Motor neuron (in vitro differentiated cells): ENCODE measurements at regions not wholly inside any gene's neighbourhood (a gene's known extent, or its start where the extent isn't known, plus 50 kb on each side); places are given as distances from the start of the nearest gene placed in this dataset.

Source experiments
- ATAC-seq, 8 experiments: fragments of 200-7000 bp; cut with Tn5 transposase; replicated peaks in 6 of 8; 2 replicates each; pipeline ENCODE4 v1.8.0; 2021; ENCODE audit warnings: mild to moderate bottlenecking in 8 of 8, moderate library complexity in 8 of 8
- H3K27ac ChIP-seq, 2 donors: fragments of 250-450 bp; sonication (Bioruptor Pico); 2 replicates each; pipeline ENCODE4 v1.9.0; 2021; ENCODE audit warnings: antibody characterized with exemption in 2 of 2, mild to moderate bottlenecking in 2 of 2, moderate library complexity in 1 of 2
- H3K4me1 ChIP-seq, 2 donors: fragments of 250-450 bp; sonication (Bioruptor Pico); replicated peaks in 1 of 2; 2 replicates each; pipeline ENCODE4 v1.6.1; 2021; ENCODE audit warnings: antibody characterized with exemption in 2 of 2, mild to moderate bottlenecking in 2 of 2, moderate library complexity in 1 of 2
- H3K4me3 ChIP-seq, 5 donors: fragments of 250-450 bp; sonication (Bioruptor Pico); 2 replicates each; pipeline ENCODE4 v1.9.0; 2021; ENCODE audit warnings: antibody characterized with exemption in 5 of 5, mild to moderate bottlenecking in 5 of 5, moderate library complexity in 4 of 5
- WGBS, 10 experiments: fragments of 450-650 bp; shearing (Covaris generic); methylation state at CpG; one replicate each; pipeline ENCODE4 v1.0.0; 2022; 5-methylcytosine and 5-hydroxymethylcytosine counted together
- in situ Hi-C, 9 experiments: fragments of 400-800 bp; cut with MboI; loops; one replicate each; pipeline ENCODE4 v1.15.0; 2021; ENCODE audit warnings: low sequenced_read_pairs in 9 of 9, low pct_unique_long_range_greater_than_20kb in 2 of 9; ENCODE audit not compliant: unreplicated experiment in 9 of 9

DNA sequence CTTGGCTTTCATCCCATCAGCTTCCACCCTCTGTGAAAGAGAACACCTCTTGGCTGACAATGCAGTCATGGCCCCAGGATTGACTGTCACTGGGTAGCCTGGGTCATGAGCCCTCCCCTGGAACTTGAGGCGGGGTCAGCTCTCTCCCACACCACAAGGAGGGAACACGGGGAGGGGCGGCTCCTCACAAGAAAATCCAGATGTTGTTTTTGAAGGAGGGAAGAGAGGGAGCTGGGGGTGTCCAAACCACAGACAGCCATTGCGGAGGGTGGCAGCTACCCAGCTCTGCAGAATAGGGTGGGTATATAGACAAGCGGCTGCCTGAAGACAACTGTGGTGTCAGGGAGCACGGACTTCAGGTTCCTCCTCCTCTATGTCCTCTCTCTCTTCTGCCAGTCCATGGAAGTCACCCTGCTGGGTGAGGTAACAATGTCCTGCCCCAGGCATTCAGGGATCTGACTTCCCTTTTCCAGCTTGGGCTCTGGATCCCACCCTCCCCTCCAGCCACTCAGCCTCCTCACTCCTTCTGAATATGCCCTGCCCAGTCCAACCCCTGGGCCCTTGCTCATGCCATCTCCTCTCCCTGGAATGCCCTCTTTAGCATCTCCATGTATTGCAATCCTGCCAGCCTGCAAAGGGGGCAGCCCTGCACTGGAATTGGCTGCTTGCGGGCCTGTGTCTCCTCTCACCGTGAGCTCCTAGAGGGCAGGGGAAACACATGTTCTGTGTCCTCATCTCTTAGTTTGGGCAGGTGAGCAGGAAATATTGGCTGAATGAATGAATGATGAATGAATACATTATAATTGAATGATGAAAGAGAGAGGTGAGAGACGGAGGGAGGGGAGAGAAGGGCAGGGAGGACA is 60.9 kb upstream of the RUNX3 start:
- no peak overlapping the region for H3K27ac ChIP-seq
- 33 to 100% (median 57%) methylated on average over 1 to 4 of the region's 9 CpGs; no CpG with 5 or more reads in 4 of the 10 experiments for WGBS, 10 experiments
- peak in 3 of 8 experiments; percentile 51 to 65 (median 61) for ATAC-seq
- H3K4me3 ChIP-seq: no peak overlapping the region
- in situ Hi-C loops: no loop called here
- peaks cover 0 to 15% of the 10 kb centered on the region in 2 donors for H3K4me1 ChIP-seq

DNA sequence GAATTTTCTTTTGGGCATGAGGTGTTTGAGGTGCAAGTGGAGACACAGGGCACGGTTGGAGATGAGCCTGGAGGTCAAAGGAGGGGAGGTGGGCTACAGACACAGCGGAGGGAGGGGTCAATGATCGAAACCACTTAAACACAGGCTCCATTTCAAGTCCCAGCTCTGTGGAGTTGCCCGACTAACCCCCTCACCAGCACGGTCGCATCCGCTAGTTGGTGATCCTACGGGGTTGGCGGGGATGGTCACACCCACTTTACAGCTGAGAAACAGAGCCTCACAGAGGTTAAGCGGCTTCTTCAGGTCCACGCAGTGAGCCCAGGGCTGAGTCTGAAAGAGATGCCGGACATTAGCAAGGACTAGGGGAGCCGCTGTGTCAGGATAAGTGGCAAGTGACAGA is 60.1 kb upstream of the RUNX3 start:
- H3K4me1 ChIP-seq: peaks cover 0 to 7% of the 10 kb centered on the region in 2 donors
- no peak for ATAC-seq
- in situ Hi-C loops: no loop called here
- H3K27ac ChIP-seq: no peak overlapping the region
- WGBS, 10 experiments: 60 to 93% (median 78%) methylated on average over 3 to 10 of the region's 13 CpGs; no CpG with 5 or more reads in 4 of the 10 experiments
- no peak overlapping the region for H3K4me3 ChIP-seq

GRCh38 chr1:24989082-24989481 is 59.0 kb upstream of the RUNX3 start:
- in situ Hi-C loops: no loop called here
- no peak for ATAC-seq
- Histone ChIP-seq H3K27ac (no peak overlapping the region), H3K4me1 (no peaks in the 10 kb centered on the region), H3K4me3 (no peak overlapping the region)
- WGBS, 10 experiments: 33 to 100% (median 57%) methylated on average over 1 to 2 of the region's 2 CpGs; no CpG with 5 or more reads in 2 of the 10 experiments

GRCh38 chr1:24988558-24988912 is 58.5 kb upstream of the RUNX3 start:
- no peak for ATAC-seq
- H3K4me1 ChIP-seq: no peaks in the 10 kb centered on the region
- H3K27ac ChIP-seq: no peak overlapping the region
- in situ Hi-C loops: no loop called here
- H3K4me3 ChIP-seq: no peak overlapping the region
- WGBS, 10 experiments: 33 to 94% (median 75%) methylated on average over 1 to 6 of the region's 6 CpGs; no CpG with 5 or more reads in 3 of the 10 experiments

GRCh38 chr1:24987875-24988557 is 57.9 kb upstream of the RUNX3 start:
- no peak overlapping the region for H3K27ac ChIP-seq
- peak in 2 of 8 experiments; percentile 22 to 49 for ATAC-seq
- in situ Hi-C loops: no loop called here
- H3K4me1 ChIP-seq: no peaks in the 10 kb centered on the region
- H3K4me3 ChIP-seq: no peak overlapping the region
- 17 to 90% (median 76%) methylated on average over 1 to 5 of the region's 5 CpGs; no CpG with 5 or more reads in 1 of the 10 experiments for WGBS, 10 experiments

DNA sequence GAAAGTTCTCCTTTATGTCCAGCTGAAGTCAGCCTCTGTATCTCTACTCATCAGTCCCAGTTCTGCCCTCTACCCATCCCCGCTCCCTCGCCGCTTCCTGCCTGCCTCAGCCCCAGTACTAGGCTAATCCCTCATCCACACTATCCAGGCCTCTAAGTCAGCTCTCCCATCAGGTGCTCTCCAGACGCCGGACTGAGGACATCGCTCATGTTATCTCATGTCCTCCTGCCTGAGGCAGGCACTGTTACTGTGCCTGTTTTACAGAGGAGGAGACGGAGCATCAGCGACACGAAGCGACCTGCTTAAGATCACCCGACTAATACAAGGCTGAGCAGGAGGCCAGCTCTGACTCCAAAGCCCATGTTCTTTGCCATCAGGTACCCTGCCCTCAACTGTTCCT is 57.3 kb upstream of the RUNX3 start:
- Histone ChIP-seq H3K4me1 (no peaks in the 10 kb centered on the region), H3K27ac (no peak overlapping the region), H3K4me3 (no peak overlapping the region)
- ATAC-seq: no peak
- 49 to 95% (median 92%) methylated on average over 3 to 11 of the region's 11 CpGs; no CpG with 5 or more reads in 2 of the 10 experiments for WGBS, 10 experiments
- in situ Hi-C loops: no loop called here

DNA sequence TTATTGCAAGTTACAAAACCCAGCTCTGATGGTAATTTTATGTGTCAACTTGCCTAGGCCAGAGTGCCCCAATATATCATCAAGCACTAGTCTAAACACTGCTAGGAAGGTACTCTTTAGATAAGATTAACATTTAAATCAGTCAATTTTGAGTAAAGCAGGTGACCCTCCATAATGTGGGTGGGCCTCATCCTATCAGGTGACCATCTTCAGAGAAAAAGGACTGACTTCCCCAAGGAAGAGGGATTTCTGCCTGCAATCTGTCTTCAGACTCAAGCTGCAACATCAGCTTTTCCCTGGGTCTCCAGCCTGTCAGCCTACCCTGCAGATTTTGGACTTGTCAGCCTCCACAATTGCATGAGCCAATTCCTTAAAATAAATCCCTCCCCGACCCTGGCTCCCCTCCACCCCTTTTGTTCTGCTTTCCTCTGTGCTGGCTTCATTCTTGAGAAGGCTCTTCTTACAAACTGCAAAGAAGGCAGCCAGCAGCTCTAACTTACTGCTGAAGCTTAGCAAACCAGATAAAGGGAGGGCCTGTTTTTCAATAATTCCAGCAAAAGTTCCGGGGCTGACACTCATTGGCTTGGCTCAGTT is 56.4 kb upstream of the RUNX3 start:
- Histone ChIP-seq H3K27ac (no peak overlapping the region), H3K4me1 (no peaks in the 10 kb centered on the region), H3K4me3 (no peak overlapping the region)
- no peak for ATAC-seq
- in situ Hi-C loops: no loop called here
- WGBS, 10 experiments: 0 to 100% (median 20%) methylated on average over 1 to 2 of the region's 2 CpGs; no CpG with 5 or more reads in 2 of the 10 experiments

DNA sequence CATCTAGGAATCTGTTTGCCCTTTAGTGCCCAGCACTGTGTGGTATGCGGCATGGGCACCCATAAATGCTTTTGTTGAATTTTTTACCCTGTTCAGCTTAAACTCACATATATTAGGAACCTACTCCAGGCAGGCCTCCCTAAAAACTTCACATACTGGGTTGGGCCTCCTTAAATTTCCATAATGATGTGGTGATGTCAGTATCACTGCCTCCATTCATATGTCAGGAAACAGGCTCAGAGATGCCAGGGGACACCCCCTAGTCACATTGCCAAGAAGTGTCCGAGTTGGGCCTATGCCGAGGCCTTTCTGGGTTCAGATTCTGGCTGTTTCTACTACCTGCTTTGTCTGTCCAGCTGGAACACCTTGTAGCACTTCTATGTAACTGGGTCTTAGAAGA is 55.7 kb upstream of the RUNX3 start:
- 83 to 100% (median 95%) methylated on average over 1 to 3 of the region's 3 CpGs; no CpG with 5 or more reads in 5 of the 10 experiments for whole genome bisulfite sequencing, 10 experiments

DNA sequence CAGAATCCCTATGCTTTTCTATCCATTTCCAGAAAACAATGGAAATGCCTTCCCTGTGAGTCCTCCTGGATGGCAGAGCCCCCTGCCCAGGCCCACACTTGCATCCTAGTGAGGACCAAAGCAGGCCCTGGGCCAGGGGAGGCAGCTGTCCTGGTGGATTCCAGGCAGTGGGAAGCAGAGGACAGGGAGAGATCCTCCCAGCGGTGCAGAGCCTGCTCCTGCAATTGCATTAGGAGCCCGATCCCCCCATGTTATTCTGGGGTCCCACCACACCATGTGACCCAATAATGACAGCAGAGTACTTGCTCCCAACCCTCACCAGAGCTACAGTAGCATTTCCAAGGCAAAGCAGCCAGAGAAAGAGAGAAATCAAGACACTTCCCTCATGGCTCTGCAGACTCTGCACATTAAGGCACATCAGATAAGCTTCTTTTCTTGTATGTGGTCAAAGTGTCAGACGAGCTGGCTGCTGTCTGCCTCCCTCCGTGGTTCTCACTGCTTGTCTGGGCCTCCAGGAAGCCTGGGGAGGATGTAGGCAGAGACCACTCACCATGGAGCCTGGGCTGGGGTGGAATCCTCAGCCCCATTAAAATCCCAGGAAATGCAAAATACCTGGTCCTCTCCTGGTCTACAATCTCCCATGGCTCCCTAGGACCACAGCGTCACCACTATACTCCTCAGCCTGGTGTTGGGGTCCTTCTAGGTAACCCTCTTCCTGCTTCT is 54.9 kb upstream of the RUNX3 start:
- in situ Hi-C loops: no loop called here
- H3K4me1 ChIP-seq: no peaks in the 10 kb centered on the region
- H3K4me3 ChIP-seq: no peak overlapping the region
- 21 to 92% (median 84%) methylated on average over 1 to 5 of the region's 5 CpGs; no CpG with 5 or more reads in 4 of the 10 experiments for WGBS, 10 experiments
- ATAC-seq: no peak
- no peak overlapping the region for H3K27ac ChIP-seq

More for the DNA sequence above, 55.7 kb upstream of the RUNX3 start:
- peak in 2 of 8 experiments; percentile 55 to 79 for ATAC-seq
- Histone ChIP-seq H3K4me3 (no peak overlapping the region), H3K27ac (no peak overlapping the region), H3K4me1 (no peaks in the 10 kb centered on the region)
- in situ Hi-C loops: no loop called here

DNA sequence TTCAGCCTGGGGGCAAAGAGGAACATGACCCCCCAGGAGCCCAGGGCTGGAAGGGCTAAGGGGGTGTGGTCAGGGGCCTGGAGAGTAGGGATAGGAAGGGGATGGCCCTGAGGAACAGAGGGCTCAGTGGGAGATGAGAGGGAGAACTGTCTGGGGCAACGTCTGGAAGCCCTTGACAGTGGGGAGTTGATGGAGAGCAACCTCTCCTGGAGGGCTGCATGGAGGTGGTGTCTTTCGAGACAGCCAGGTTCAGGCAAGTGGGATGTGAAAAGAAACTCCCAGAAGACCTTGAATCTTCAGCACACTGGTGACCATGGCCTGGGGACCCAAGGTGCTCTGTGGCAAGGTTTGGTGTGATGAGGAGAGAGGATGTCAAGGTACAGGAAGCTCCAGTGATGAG is 54.2 kb upstream of the RUNX3 start:
- ATAC-seq: no peak
- no peak overlapping the region for H3K27ac ChIP-seq
- H3K4me1 ChIP-seq: no peaks in the 10 kb centered on the region
- 0 to 100% (median 50%) methylated on average over 1 to 2 of the region's 2 CpGs; no CpG with 5 or more reads in 5 of the 10 experiments for WGBS, 10 experiments
- no peak overlapping the region for H3K4me3 ChIP-seq
- in situ Hi-C loops: no loop called here

GRCh38 chr1:24983006-24983680 is 53.1 kb upstream of the RUNX3 start:
- no peak for ATAC-seq
- in situ Hi-C loops: no loop called here
- no peak overlapping the region for H3K27ac ChIP-seq
- H3K4me3 ChIP-seq: no peak overlapping the region
- 57 to 80% (median 72%) methylated on average over 3 to 12 of the region's 12 CpGs; no CpG with 5 or more reads in 4 of the 10 experiments for WGBS, 10 experiments
- H3K4me1 ChIP-seq: no peaks in the 10 kb centered on the region

DNA sequence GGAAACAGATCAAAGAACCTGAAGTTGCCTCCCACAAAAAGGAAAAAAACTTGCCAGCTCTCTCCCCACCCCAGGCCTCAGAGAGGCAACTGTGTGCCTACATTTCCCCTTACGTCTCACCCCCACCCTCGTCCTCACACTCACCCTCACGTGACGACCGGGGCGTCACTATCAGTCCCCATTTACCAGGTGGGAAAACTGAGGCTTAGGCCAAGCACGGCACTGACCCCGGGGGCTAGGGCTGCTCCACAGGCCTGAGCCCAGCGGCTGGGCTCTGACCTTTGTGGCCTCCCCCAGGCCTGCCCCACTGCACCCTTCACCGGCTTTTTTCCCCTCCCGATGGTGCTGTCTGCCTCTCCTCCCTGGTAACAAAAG is 51.5 kb upstream of the RUNX3 start:
- in situ Hi-C loops: no loop called here
- Histone ChIP-seq H3K4me1 (no peaks in the 10 kb centered on the region), H3K4me3 (no peak overlapping the region), H3K27ac (no peak overlapping the region)
- WGBS, 10 experiments: 33 to 100% (median 82%) methylated on average over 1 to 5 of the region's 11 CpGs; no CpG with 5 or more reads in 5 of the 10 experiments
- ATAC-seq: no peak
